Endothelial cell of umbilical vein (primary cell): ENCODE measurements at regions not wholly inside any gene's neighbourhood (a gene's known extent, or its start where the extent isn't known, plus 50 kb on each side); places are given as distances from the start of the nearest gene placed in this dataset.

Source experiments
- BruUV-seq: library from RNA; stranded (reverse); fragments of 400-500 nt; replicated peaks from 2 replicates; lab custom pipeline; 2021; lab: Mats Ljungman, UMichigan
- CTCF ChIA-PET: fragments of 300-600, 350-600 bp; sonication (Branson Sonifier 250); formaldehyde crosslinking; loops from one replicate; lab custom pipeline; 2021; ENCODE audit warnings: antibody characterized with exemption, inconsistent platforms; lab: Charles Lee
- POLR2A ChIA-PET: fragments of 300-600, 350-600 bp; sonication (Branson Sonifier 250); formaldehyde crosslinking; loops from one replicate; lab custom pipeline; 2021; ENCODE audit warnings: antibody characterized with exemption, inconsistent platforms; lab: Charles Lee
- DNase-seq: peaks from one replicate; pipeline ENCODE4 v3.0.0-alpha.2; 2011; ENCODE audit warnings: low read depth, low spot score
- FAIRE-seq: peaks from 2 replicates; lab custom pipeline; 2011; peaks lifted over from hg19 to GRCh38; lab: Jason Lieb, UNC
- H2AFZ ChIP-seq: 2 replicates; pipeline ENCODE4 v1.6.0; 2012; ENCODE audit warnings: low read depth, low read length, control low read depth, inconsistent platforms
- H3K27ac ChIP-seq: 2 replicates; pipeline ENCODE4 v1.5.1; 2011; ENCODE audit warnings: low read depth, mild to moderate bottlenecking, control low read depth, low read length, moderate library complexity; ENCODE audit not compliant: insufficient read depth
- H3K27me3 ChIP-seq, 2 experiments: 2 replicates each; pipeline versions ENCODE4 v1.6.0 to v1.6.1; 2011; ENCODE audit warnings: low read length in 2 of 2, mixed read lengths in 1 of 2; ENCODE audit not compliant: control insufficient read depth in 2 of 2, insufficient read depth in 2 of 2
- H3K36me3 ChIP-seq, 2 experiments: 2 replicates in 1 of 2; 3 replicates in 1 of 2; pipeline ENCODE4 v1.5.1; 2011; ENCODE audit warnings: low read length in 2 of 2, mild to moderate bottlenecking in 1 of 2, moderate library complexity in 1 of 2; ENCODE audit not compliant: control insufficient read depth in 2 of 2, insufficient read depth in 2 of 2; ENCODE audit errors: extremely low read depth in 1 of 2
- H3K4me1 ChIP-seq: 3 replicates; pipeline ENCODE4 v1.5.1; 2011; ENCODE audit warnings: mild to moderate bottlenecking, low read length; ENCODE audit not compliant: control insufficient read depth, insufficient read depth; ENCODE audit errors: extremely low read depth
- H3K4me2 ChIP-seq: 2 replicates; pipeline ENCODE4 v1.6.1; 2011; ENCODE audit warnings: low read length, control low read depth, mixed read lengths; ENCODE audit not compliant: insufficient read depth
- H3K4me3 ChIP-seq, 3 experiments: fragments of 200-600 bp in 1 of 3; sonication (generic), shearing (Covaris generic) in 1 of 3; replicated peaks in 1 of 3; 2 replicates each; pipeline ENCODE4 v1.5.1; 2011 to 2016; ENCODE audit warnings: control low read depth in 3 of 3, low read length in 3 of 3, mild to moderate bottlenecking in 2 of 3, inconsistent platforms in 1 of 3, low read depth in 1 of 3, moderate library complexity in 1 of 3; ENCODE audit not compliant: insufficient read depth in 1 of 3
- H3K79me2 ChIP-seq: 2 replicates; pipeline ENCODE4 v1.6.0; 2012; ENCODE audit warnings: low read length, inconsistent platforms; ENCODE audit not compliant: control insufficient read depth, insufficient read depth
- H3K9ac ChIP-seq: replicated peaks from 2 replicates; pipeline ENCODE3; 2011; ENCODE audit warnings: low read length, control low read depth; ENCODE audit not compliant: insufficient read depth; ENCODE audit errors: extremely low read depth
- H3K9me1 ChIP-seq: replicated peaks from 3 replicates; pipeline ENCODE4 v1.6.0; 2011; ENCODE audit warnings: mild to moderate bottlenecking, low read length; ENCODE audit not compliant: control insufficient read depth, insufficient read depth; ENCODE audit errors: extremely low read depth
- H3K9me3 ChIP-seq: replicated peaks from 2 replicates; pipeline ENCODE4 v1.5.1; 2012; ENCODE audit warnings: low read length, inconsistent platforms; ENCODE audit not compliant: control insufficient read depth, insufficient read depth
- H4K20me1 ChIP-seq: replicated peaks from 2 replicates; pipeline ENCODE3; 2011; ENCODE audit warnings: mild to moderate bottlenecking, low read length; ENCODE audit not compliant: control insufficient read depth, insufficient read depth; ENCODE audit errors: extremely low read depth
- EZH2 ChIP-seq: IDR thresholded peaks from 2 replicates; pipeline ENCODE4 v1.6.1; 2012; ENCODE audit warnings: borderline replicate concordance, low read depth, mild to moderate bottlenecking, moderate library complexity, low read length, inconsistent platforms; ENCODE audit not compliant: severe bottlenecking
- FOS ChIP-seq: IDR thresholded peaks from 2 replicates; pipeline ENCODE4 v1.6.1; 2011; ENCODE audit warnings: mild to moderate bottlenecking, low read length, moderate library complexity, borderline replicate concordance; ENCODE audit not compliant: insufficient read depth
- GATA2 ChIP-seq: IDR thresholded peaks from 2 replicates; pipeline ENCODE4 v1.7.0; 2011; ENCODE audit warnings: low read depth, mild to moderate bottlenecking, moderate library complexity, mixed read lengths, low read length; ENCODE audit not compliant: insufficient read length, insufficient read depth
- JUN ChIP-seq: IDR thresholded peaks from 2 replicates; pipeline ENCODE4 v1.6.1; 2011; ENCODE audit warnings: borderline replicate concordance, low read depth; ENCODE audit not compliant: insufficient read length, insufficient read depth
- MYC ChIP-seq: IDR thresholded peaks from one replicate; pipeline ENCODE4 v1.6.1; 2011; ENCODE audit warnings: mild to moderate bottlenecking, low read depth, low read length
- POLR2A ChIP-seq: IDR thresholded peaks from 2 replicates; pipeline ENCODE4 v1.6.1; 2012; ENCODE audit warnings: low read depth, mild to moderate bottlenecking, control low read depth, low read length
- POLR2AphosphoS5 ChIP-seq: IDR thresholded peaks from 2 replicates; pipeline ENCODE4 v1.6.1; 2012; ENCODE audit warnings: low read depth, mild to moderate bottlenecking, control low read depth, low read length, moderate library complexity; ENCODE audit not compliant: insufficient read depth
- dilution Hi-C: fragments of 300-500 bp; cut with MboI; formaldehyde crosslinking; loops from one replicate; pipeline ENCODE4 v1.15.0; 2019; ENCODE audit warnings: low sequenced_read_pairs; ENCODE audit not compliant: extremely low pct_ligation_motif_present
- intact Hi-C: fragments of 100-400 bp; cut with micrococcal nuclease; formaldehyde crosslinking; loops from one replicate; pipeline ENCODE4 v1.10.0; 2022
- TF ChIP-seq, protein P1 (sequence below), 2 donors: IDR thresholded peaks; 1 replicate in 1 of 2; 2 replicates in 1 of 2; pipeline ENCODE4 v1.5.1; 2011; ENCODE audit warnings: low read length in 2 of 2, mild to moderate bottlenecking in 2 of 2, moderate library complexity in 2 of 2, control low read depth in 1 of 2, inconsistent platforms in 1 of 2, low read depth in 1 of 2; ENCODE audit not compliant: insufficient read depth in 1 of 2; ENCODE audit errors: extremely low read depth in 1 of 2
- TF ChIP-seq, protein P2 (sequence below): IDR thresholded peaks from 2 replicates; pipeline ENCODE4 v1.6.1; 2011; ENCODE audit not compliant: insufficient read depth, insufficient read length

DNA sequence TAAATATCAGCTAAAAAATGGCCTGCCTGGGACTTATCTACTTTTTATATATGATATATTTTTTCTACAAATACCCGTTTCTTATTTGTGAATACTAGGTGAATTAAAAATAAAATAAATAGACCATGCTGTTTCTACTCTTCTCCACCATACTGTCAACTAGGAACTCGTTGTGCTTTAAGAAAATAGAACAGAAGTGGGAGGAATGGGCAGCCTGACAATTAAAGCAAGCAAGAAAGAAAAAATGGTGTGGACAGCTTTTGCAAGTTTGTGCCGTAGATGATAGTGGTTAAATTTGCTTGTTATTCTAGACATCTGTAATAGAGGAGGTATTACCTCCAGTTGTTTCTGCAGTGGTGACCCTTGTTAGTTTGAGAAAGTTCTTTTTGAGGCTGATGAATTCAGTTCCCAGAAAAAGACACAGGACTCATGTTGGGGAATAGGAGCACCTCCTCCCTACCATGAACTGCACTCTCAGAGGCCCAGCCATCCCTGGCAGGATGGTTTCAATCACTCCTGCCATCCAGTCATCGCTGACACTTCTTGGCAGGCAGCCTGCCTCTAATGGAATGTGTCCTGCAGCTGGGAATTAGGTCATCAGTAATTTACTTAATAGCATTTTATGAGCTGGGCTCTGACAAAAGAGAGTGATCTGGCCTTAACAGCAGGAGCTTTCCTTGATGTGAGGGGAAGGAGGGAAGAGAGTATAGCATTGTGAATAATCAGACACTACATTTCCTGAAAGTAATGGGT lies 105.0 kb upstream of the GAP43 start:
- H3K27ac ChIP-seq: peak overlapping the region; percentile 2

DNA sequence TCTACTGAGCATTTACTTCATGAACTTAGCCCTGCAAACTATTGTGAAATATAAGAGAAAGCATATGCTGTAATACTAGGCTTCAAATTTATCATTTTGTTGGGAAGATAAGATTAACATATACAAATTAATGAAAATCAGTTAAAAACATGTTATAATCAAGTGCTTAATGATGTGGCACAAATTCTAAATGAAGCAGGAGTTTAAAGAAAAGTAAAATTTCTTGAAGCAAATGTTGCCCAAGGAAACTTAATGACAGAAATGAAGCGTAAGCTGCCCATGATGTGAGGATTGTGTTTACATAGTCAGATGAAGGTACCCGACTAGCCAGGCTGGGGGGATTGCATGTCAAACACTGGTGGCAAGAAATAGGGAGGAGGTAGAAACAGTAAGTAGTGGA lies 103.1 kb upstream of the GAP43 start:
- FAIRE-seq: no peak
- Histone ChIP-seq H3K9me1 (no peaks in the 10 kb centered on the region), H3K79me2 (no peaks in the 10 kb centered on the region), H3K36me3 (no peaks in the 10 kb centered on the region), H3K27me3 (peaks cover 0 to 1% of the 10 kb centered on the region in 2 experiments), H3K4me1 (peaks cover 8% of the 10 kb centered on the region), H3K4me2 (no peak overlapping the region), H2AFZ (no peak overlapping the region), H3K27ac (no peak overlapping the region), H3K9ac (no peak overlapping the region), H3K9me3 (no peaks in the 10 kb centered on the region), H3K4me3 (no peak overlapping the region), H4K20me1 (no peaks in the 10 kb centered on the region)
- TF ChIP-seq POLR2A: no peak
- TF ChIP-seq, protein P1, sequence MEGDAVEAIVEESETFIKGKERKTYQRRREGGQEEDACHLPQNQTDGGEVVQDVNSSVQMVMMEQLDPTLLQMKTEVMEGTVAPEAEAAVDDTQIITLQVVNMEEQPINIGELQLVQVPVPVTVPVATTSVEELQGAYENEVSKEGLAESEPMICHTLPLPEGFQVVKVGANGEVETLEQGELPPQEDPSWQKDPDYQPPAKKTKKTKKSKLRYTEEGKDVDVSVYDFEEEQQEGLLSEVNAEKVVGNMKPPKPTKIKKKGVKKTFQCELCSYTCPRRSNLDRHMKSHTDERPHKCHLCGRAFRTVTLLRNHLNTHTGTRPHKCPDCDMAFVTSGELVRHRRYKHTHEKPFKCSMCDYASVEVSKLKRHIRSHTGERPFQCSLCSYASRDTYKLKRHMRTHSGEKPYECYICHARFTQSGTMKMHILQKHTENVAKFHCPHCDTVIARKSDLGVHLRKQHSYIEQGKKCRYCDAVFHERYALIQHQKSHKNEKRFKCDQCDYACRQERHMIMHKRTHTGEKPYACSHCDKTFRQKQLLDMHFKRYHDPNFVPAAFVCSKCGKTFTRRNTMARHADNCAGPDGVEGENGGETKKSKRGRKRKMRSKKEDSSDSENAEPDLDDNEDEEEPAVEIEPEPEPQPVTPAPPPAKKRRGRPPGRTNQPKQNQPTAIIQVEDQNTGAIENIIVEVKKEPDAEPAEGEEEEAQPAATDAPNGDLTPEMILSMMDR (IDR thresholded peaks at IDR 0.05; ENCODE audit: extremely low read depth in 1 of 2, insufficient read depth in 1 of 2, low read depth in 1 of 2, low read length in 2 of 2): no peak
- TF ChIP-seq JUN: no peak
- TF ChIP-seq POLR2AphosphoS5: no peak
- no peak for TF ChIP-seq MYC
- TF ChIP-seq, protein P2, sequence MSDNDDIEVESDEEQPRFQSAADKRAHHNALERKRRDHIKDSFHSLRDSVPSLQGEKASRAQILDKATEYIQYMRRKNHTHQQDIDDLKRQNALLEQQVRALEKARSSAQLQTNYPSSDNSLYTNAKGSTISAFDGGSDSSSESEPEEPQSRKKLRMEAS: no peak
- TF ChIP-seq GATA2: no peak
- no peak for TF ChIP-seq EZH2
- TF ChIP-seq FOS: no peak
- POLR2A ChIA-PET: no interaction called here
- intact Hi-C loops: no loop called here
- dilution Hi-C loops: no loop called here
- no TSS peak for BruUV-seq
- CTCF ChIA-PET: no interaction called here
- no peak for DNase-seq

More for the DNA sequence above, 105.0 kb upstream of the GAP43 start:
- H3K9me1 ChIP-seq: no peaks in the 10 kb centered on the region
- ChIA-PET POLR2A (interaction anchor here (0.7 kb wide), 1 partner anchor 266 kb away, joined by 3 read pairs; no protein-coding TSS in a partner anchor), CTCF (interaction anchor here (0.9 to 1.0 kb wide), 2 partner anchors 266 to 300 kb away, joined by 3 to 4 read pairs; no protein-coding TSS in a partner anchor)
- TF ChIP-seq FOS (peak; percentile 83), EZH2 (no peak), GATA2 (peak; percentile 48), POLR2AphosphoS5 (peak; percentile 65), JUN (peak; percentile 87), POLR2A (no peak)
- no peak overlapping the region for H3K9ac ChIP-seq
- no peaks in the 10 kb centered on the region for H3K9me3 ChIP-seq
- peaks cover 0 to 1% of the 10 kb centered on the region in 2 experiments for H3K27me3 ChIP-seq
- peaks cover 8% of the 10 kb centered on the region for H3K4me1 ChIP-seq
- no peak overlapping the region for H3K4me2 ChIP-seq
- no TSS peak for BruUV-seq
- FAIRE-seq (peak; percentile 94), DNase-seq (peak; percentile 92)
- no peak overlapping the region for H2AFZ ChIP-seq
- no peaks in the 10 kb centered on the region for H3K79me2 ChIP-seq
- intact Hi-C loops (loop anchor here (1.0 to 10.0 kb wide), 6 partner anchors 17 to 371 kb away; partner anchors contain the start of gene ZBTB20), dilution Hi-C loops (no loop called here)
- H4K20me1 ChIP-seq: no peaks in the 10 kb centered on the region
- no peak overlapping the region for H3K4me3 ChIP-seq
- no peaks in the 10 kb centered on the region for H3K36me3 ChIP-seq
